Common myeloid progenitor, CD34-positive (primary cell): ENCODE measurements at regions not wholly inside any gene's neighbourhood (a gene's known extent, or its start where the extent isn't known, plus 50 kb on each side); places are given as distances from the start of the nearest gene placed in this dataset.
"Not testable (repeated sequence)": the region's sequence is repeated elsewhere in the genome, so short reads cannot be mapped to it uniquely, and the experiment has no call there.

Experiments used
- CTCF ChIA-PET: fragments of 350-600 bp; sonication (Branson Sonifier 250); formaldehyde crosslinking; loops from one replicate; lab custom pipeline; 2021; ENCODE audit warnings: antibody characterized with exemption; lab: Charles Lee
- POLR2A ChIA-PET: fragments of 350-600 bp; sonication (Branson Sonifier 250); formaldehyde crosslinking; loops from one replicate; lab custom pipeline; 2021; ENCODE audit warnings: antibody characterized with exemption; lab: Charles Lee
- DNase-seq, 3 donors: peaks; one replicate each; pipeline versions ENCODE4 v3.0.0 to v3.0.0-alpha.2; 2013
- H3K27ac ChIP-seq, 2 experiments: 1 replicate in 1 of 2; 2 replicates in 1 of 2; pipeline ENCODE4 v1.7.0; 2013; ENCODE audit warnings: inconsistent platforms in 2 of 2, low read length in 2 of 2, mild to moderate bottlenecking in 2 of 2, low read depth in 1 of 2, moderate library complexity in 1 of 2; ENCODE audit not compliant: severe bottlenecking in 2 of 2, insufficient read depth in 1 of 2, poor library complexity in 1 of 2
- H3K27me3 ChIP-seq, 5 experiments: replicated peaks in 2 of 5; 1 replicate in 3 of 5; 2 replicates in 2 of 5; pipeline versions ENCODE4 v1.6.1 to v1.7.0; 2013; ENCODE audit warnings: low read length in 4 of 5, mild to moderate bottlenecking in 2 of 5, moderate library complexity in 2 of 5, inconsistent platforms in 1 of 5; ENCODE audit not compliant: insufficient read depth in 5 of 5, control insufficient read depth in 4 of 5
- H3K36me3 ChIP-seq, 4 experiments: 1 replicate in 2 of 4; 2 replicates in 2 of 4; pipeline versions ENCODE4 v1.6.1 to v1.7.0; 2013; ENCODE audit warnings: low read length in 3 of 4, control low read depth in 1 of 4, mild to moderate bottlenecking in 1 of 4; ENCODE audit not compliant: control insufficient read depth in 4 of 4, insufficient read depth in 4 of 4
- H3K4me1 ChIP-seq, 4 experiments: 1 replicate in 3 of 4; 2 replicates in 1 of 4; pipeline versions ENCODE4 v1.6.1 to v1.7.1; 2013; ENCODE audit warnings: low read length in 3 of 4, mild to moderate bottlenecking in 3 of 4, control low read depth in 1 of 4, inconsistent platforms in 1 of 4, moderate library complexity in 1 of 4; ENCODE audit not compliant: control insufficient read depth in 4 of 4, insufficient read depth in 4 of 4; ENCODE audit errors: control extremely low read depth in 1 of 4
- H3K4me3 ChIP-seq, 7 experiments: 1 replicate in 4 of 7; 2 replicates in 3 of 7; pipeline versions ENCODE4 v1.5.1 to v1.7.0; 2013; ENCODE audit warnings: mild to moderate bottlenecking in 7 of 7, low read length in 6 of 7, moderate library complexity in 6 of 7, inconsistent platforms in 2 of 7, low read depth in 2 of 7, control low read depth in 1 of 7; ENCODE audit not compliant: insufficient read depth in 4 of 7, control insufficient read depth in 1 of 7; ENCODE audit errors: extremely low read depth in 1 of 7
- H3K9me3 ChIP-seq, 5 experiments: 1 replicate in 4 of 5; 2 replicates in 1 of 5; pipeline versions ENCODE4 v1.6.1 to v1.7.1; 2013; ENCODE audit warnings: low read length in 4 of 5, mild to moderate bottlenecking in 2 of 5, inconsistent platforms in 1 of 5, low read depth in 1 of 5, moderate library complexity in 1 of 5; ENCODE audit not compliant: control insufficient read depth in 4 of 5, insufficient read depth in 2 of 5; ENCODE audit errors: control extremely low read depth in 1 of 5
- WGBS: methylation state at CpG from one replicate; pipeline ENCODE4 v1.1.5; 2013; ENCODE audit not compliant: insufficient coverage; 5-methylcytosine and 5-hydroxymethylcytosine counted together

- H3K9me3 ChIP-seq, POLR2A ChIA-PET: not testable (repeated sequence)
- WGBS = 45% methylated on average over 12 of the region's 49 CpGs
Observed at GRCh38 chr15:24477107-24478025, 198.2 kb upstream of the NPAP1 start.

GRCh38 chr15:24485885-24486567 lies 189.5 kb upstream of the NPAP1 start:
- DNase-seq, H3K36me3 ChIP-seq, H3K27me3 ChIP-seq, CTCF ChIA-PET, POLR2A ChIA-PET, H3K4me3 ChIP-seq, H3K4me1 ChIP-seq, H3K27ac ChIP-seq, H3K9me3 ChIP-seq: not testable (repeated sequence)
- 91% methylated on average over 13 of the region's 14 CpGs for WGBS

More at GRCh38 chr15:24477107-24478025, 198.2 kb upstream of the NPAP1 start:
- DNase-seq, H3K36me3 ChIP-seq, H3K27ac ChIP-seq, H3K4me3 ChIP-seq, H3K27me3 ChIP-seq, H3K4me1 ChIP-seq, CTCF ChIA-PET: not testable (repeated sequence)

- H3K9me3 ChIP-seq, H3K4me1 ChIP-seq, CTCF ChIA-PET, H3K36me3 ChIP-seq, H3K27ac ChIP-seq, POLR2A ChIA-PET, H3K27me3 ChIP-seq, DNase-seq, H3K4me3 ChIP-seq: not testable (repeated sequence)
- WGBS = 87% methylated on average over 6 of the region's 8 CpGs
Observed at GRCh38 chr15:24488164-24488907, 187.2 kb upstream of the NPAP1 start.

GRCh38 chr15:24505216-24505615 lies 170.4 kb upstream of the NPAP1 start:
- POLR2A ChIA-PET = not testable (repeated sequence)

GRCh38 chr15:24509714-24510113 lies 165.9 kb upstream of the NPAP1 start:
- H3K4me3 ChIP-seq, CTCF ChIA-PET, POLR2A ChIA-PET, H3K27ac ChIP-seq, H3K9me3 ChIP-seq, DNase-seq, H3K36me3 ChIP-seq, H3K27me3 ChIP-seq, H3K4me1 ChIP-seq: not testable (repeated sequence)
- no CpG with 5 or more reads among the region's 1 CpG for WGBS

More at GRCh38 chr15:24505216-24505615, 170.4 kb upstream of the NPAP1 start:
- DNase-seq, H3K27me3 ChIP-seq, CTCF ChIA-PET, H3K4me3 ChIP-seq, H3K36me3 ChIP-seq, H3K9me3 ChIP-seq, H3K27ac ChIP-seq, H3K4me1 ChIP-seq: not testable (repeated sequence)
- WGBS = 90% methylated on average over 8 of the region's 11 CpGs

- WGBS = 100% methylated on average over 1 of the region's 3 CpGs
- H3K4me1 ChIP-seq, H3K27me3 ChIP-seq, CTCF ChIA-PET, H3K9me3 ChIP-seq, POLR2A ChIA-PET, DNase-seq, H3K36me3 ChIP-seq, H3K4me3 ChIP-seq, H3K27ac ChIP-seq: not testable (repeated sequence)
Observed at GRCh38 chr15:24511598-24511997, 164.0 kb upstream of the NPAP1 start.
